SW480 (cell line): ENCODE measurements at regions not wholly inside any gene's neighbourhood (a gene's known extent, or its start where the extent isn't known, plus 50 kb on each side); places are given as distances from the start of the nearest gene placed in this dataset.

Experiments
- DNase-seq: peaks from one replicate; pipeline ENCODE4 v3.0.0-alpha.2; 2016; ENCODE audit warnings: low spot score

GRCh38 chr13:67353941-67354340 lies 123.8 kb upstream of the PCDH9 start:
- no peak for DNase-seq

GRCh38 chr13:67353031-67353430 lies 122.9 kb upstream of the PCDH9 start:
- no peak for DNase-seq

GRCh38 chr13:67351909-67352308 lies 121.8 kb upstream of the PCDH9 start:
- no peak for DNase-seq

GRCh38 chr13:67351114-67351513 lies 121.0 kb upstream of the PCDH9 start:
- no peak for DNase-seq

- DNase-seq, result no peak
Observed at GRCh38 chr13:67343777-67344176, 113.6 kb upstream of the PCDH9 start.

- no peak for DNase-seq
Observed at GRCh38 chr13:67341406-67341805, 111.3 kb upstream of the PCDH9 start.

- no peak for DNase-seq
Observed at GRCh38 chr13:67330149-67330548, 100.0 kb upstream of the PCDH9 start.

- DNase-seq, result no peak
Observed at GRCh38 chr13:67328895-67329294, 98.8 kb upstream of the PCDH9 start.

GRCh38 chr13:67318860-67319259 lies 88.7 kb upstream of the PCDH9 start:
- no peak for DNase-seq

GRCh38 chr13:67318398-67318797 lies 88.3 kb upstream of the PCDH9 start:
- no peak for DNase-seq

- DNase-seq, result no peak
Observed at GRCh38 chr13:67314405-67314804, 84.3 kb upstream of the PCDH9 start.

- no peak for DNase-seq
Observed at GRCh38 chr13:67308004-67308772, 78.1 kb upstream of the PCDH9 start.

GRCh38 chr13:67306742-67307141 lies 76.6 kb upstream of the PCDH9 start:
- no peak for DNase-seq

GRCh38 chr13:67303661-67304333 lies 73.7 kb upstream of the PCDH9 start:
- DNase-seq, result no peak

GRCh38 chr13:67299751-67300150 lies 69.6 kb upstream of the PCDH9 start:
- no peak for DNase-seq

- DNase-seq, result no peak
Observed at GRCh38 chr13:67299072-67299635, 69.0 kb upstream of the PCDH9 start.

GRCh38 chr13:67298297-67298696 lies 68.2 kb upstream of the PCDH9 start:
- no peak for DNase-seq

- DNase-seq, result no peak
Observed at GRCh38 chr13:67296511-67296910, 66.4 kb upstream of the PCDH9 start.

- no peak for DNase-seq
Observed at GRCh38 chr13:67292886-67293285, 62.8 kb upstream of the PCDH9 start.

GRCh38 chr13:67285611-67286010 lies 55.5 kb upstream of the PCDH9 start:
- DNase-seq, result no peak

- peak; percentile 86 for DNase-seq
Observed at GRCh38 chr13:67283637-67284036, 53.5 kb upstream of the PCDH9 start.

- DNase-seq, result no peak
Observed at GRCh38 chr13:67281466-67281865, 51.3 kb upstream of the PCDH9 start.
